Astrocyte (in vitro differentiated cells and primary cell): ENCODE measurements at regions not wholly inside any gene's neighbourhood (a gene's known extent, or its start where the extent isn't known, plus 50 kb on each side); places are given as distances from the start of the nearest gene placed in this dataset.

Experiments
- DNase-seq: peaks from one replicate; pipeline ENCODE4 v3.0.0-alpha.2; 2010; ENCODE audit warnings: low read depth
- FAIRE-seq: peaks from 2 replicates; lab custom pipeline; 2011; peaks lifted over from hg19 to GRCh38; lab: Jason Lieb, UNC
- H2AFZ ChIP-seq: 2 replicates; pipeline ENCODE4 v1.6.0; 2012; ENCODE audit warnings: low read depth, low read length, inconsistent platforms
- H3K27ac ChIP-seq: 2 replicates; pipeline ENCODE4 v1.5.1; 2011; ENCODE audit warnings: low read depth, low read length, inconsistent platforms
- H3K27me3 ChIP-seq: 2 replicates; pipeline ENCODE4 v1.6.0; 2011; ENCODE audit warnings: low read length, inconsistent platforms; ENCODE audit not compliant: insufficient read depth
- H3K36me3 ChIP-seq: 2 replicates; pipeline ENCODE4 v1.5.1; 2011; ENCODE audit warnings: low read length, inconsistent platforms; ENCODE audit not compliant: insufficient read depth
- H3K4me1 ChIP-seq: 2 replicates; pipeline ENCODE4 v1.5.1; 2011; ENCODE audit warnings: low read length, inconsistent platforms; ENCODE audit not compliant: insufficient read depth
- H3K4me2 ChIP-seq: 2 replicates; pipeline ENCODE4 v1.6.0; 2012; ENCODE audit warnings: low read length, inconsistent platforms
- H3K4me3 ChIP-seq: 2 replicates; pipeline ENCODE4 v1.5.1; 2011; ENCODE audit warnings: low read depth, mild to moderate bottlenecking, low read length, inconsistent platforms; ENCODE audit not compliant: insufficient read depth
- H3K79me2 ChIP-seq: 2 replicates; pipeline ENCODE4 v1.6.0; 2012; ENCODE audit warnings: mild to moderate bottlenecking, low read length, inconsistent platforms; ENCODE audit not compliant: insufficient read depth
- H3K9ac ChIP-seq: 2 replicates; pipeline ENCODE4 v1.6.0; 2012; ENCODE audit warnings: mild to moderate bottlenecking, low read length, inconsistent platforms
- H3K9me3 ChIP-seq: 2 replicates; pipeline ENCODE4 v1.5.1; 2012; ENCODE audit warnings: low read depth, mild to moderate bottlenecking, low read length, inconsistent platforms; ENCODE audit not compliant: insufficient read depth
- H4K20me1 ChIP-seq: 2 replicates; pipeline ENCODE4 v1.6.0; 2012; ENCODE audit warnings: low read length, inconsistent platforms; ENCODE audit not compliant: insufficient read depth
- H3K27ac Mint-ChIP-seq: one replicate; pipeline ENCODE4 v1.8.0; 2021; ENCODE audit warnings: mild to moderate bottlenecking, mixed read lengths; ENCODE audit not compliant: unreplicated experiment
- H3K27me3 Mint-ChIP-seq: one replicate; pipeline ENCODE4 v1.8.0; 2021; ENCODE audit warnings: low read depth, mixed read lengths; ENCODE audit not compliant: unreplicated experiment
- H3K36me3 Mint-ChIP-seq: one replicate; pipeline ENCODE4 v1.8.0; 2021; ENCODE audit warnings: low read depth, mixed read lengths; ENCODE audit not compliant: unreplicated experiment
- H3K4me1 Mint-ChIP-seq: one replicate; pipeline ENCODE4 v1.8.0; 2021; ENCODE audit warnings: low read depth, mixed read lengths; ENCODE audit not compliant: unreplicated experiment
- H3K4me3 Mint-ChIP-seq: one replicate; pipeline ENCODE4 v1.8.0; 2021; ENCODE audit warnings: mild to moderate bottlenecking, moderate library complexity, mixed read lengths; ENCODE audit not compliant: unreplicated experiment
- H3K9me3 Mint-ChIP-seq: one replicate; pipeline ENCODE4 v1.8.0; 2021; ENCODE audit warnings: mild to moderate bottlenecking, mixed read lengths; ENCODE audit not compliant: unreplicated experiment
- CTCF ChIP-seq: IDR thresholded peaks from 2 replicates; pipeline ENCODE4 v1.5.1; 2011; ENCODE audit warnings: low read depth, mild to moderate bottlenecking, inconsistent platforms, low read length, moderate library complexity; ENCODE audit not compliant: insufficient read depth
- EZH2 ChIP-seq: IDR thresholded peaks from 2 replicates; pipeline ENCODE4 v1.6.1; 2012; ENCODE audit warnings: mild to moderate bottlenecking, low read length, inconsistent platforms; ENCODE audit not compliant: insufficient read depth

- H3K27ac Mint-ChIP-seq, result no peak overlapping the region
- FAIRE-seq, result no peak
- no peaks in the 10 kb centered on the region for H3K9me3 ChIP-seq
- H3K27me3 ChIP-seq, result peaks cover under 1% of the 10 kb centered on the region
- no peak overlapping the region for H3K4me3 ChIP-seq
- peaks cover 8% of the 10 kb centered on the region for H3K9me3 Mint-ChIP-seq
- H3K4me2 ChIP-seq, result no peak overlapping the region
- H3K27me3 Mint-ChIP-seq, result no peaks in the 10 kb centered on the region
- H3K27ac ChIP-seq, result no peak overlapping the region
- no peak for DNase-seq
- no peak for TF ChIP-seq CTCF
- no peak for TF ChIP-seq EZH2
- no peak overlapping the region for H3K4me3 Mint-ChIP-seq
- no peaks in the 10 kb centered on the region for H3K4me1 Mint-ChIP-seq
- H2AFZ ChIP-seq, result no peak overlapping the region
- no peak overlapping the region for H3K9ac ChIP-seq
- no peaks in the 10 kb centered on the region for H3K79me2 ChIP-seq
- H4K20me1 ChIP-seq, result no peaks in the 10 kb centered on the region
- no peaks in the 10 kb centered on the region for H3K4me1 ChIP-seq
- no peaks in the 10 kb centered on the region for H3K36me3 ChIP-seq
- no peaks in the 10 kb centered on the region for H3K36me3 Mint-ChIP-seq
Measured at GRCh38 chr5:9801908-9802307, 171.8 kb upstream of the TAS2R1 start.

- Histone ChIP-seq H3K9me3 (no peaks in the 10 kb centered on the region), H3K27me3 (peaks cover 2% of the 10 kb centered on the region), H3K36me3 (no peaks in the 10 kb centered on the region), H3K27ac (no peak overlapping the region), H3K9ac (no peak overlapping the region), H3K4me2 (no peak overlapping the region), H3K4me3 (no peak overlapping the region), H4K20me1 (no peaks in the 10 kb centered on the region), H3K79me2 (no peaks in the 10 kb centered on the region), H3K4me1 (no peaks in the 10 kb centered on the region), H2AFZ (no peak overlapping the region)
- DNase-seq, result no peak
- no peak for FAIRE-seq
- Mint-ChIP-seq H3K4me3 (no peak overlapping the region), H3K9me3 (peaks cover 8% of the 10 kb centered on the region), H3K27me3 (peaks cover 6% of the 10 kb centered on the region), H3K27ac (no peak overlapping the region), H3K4me1 (no peaks in the 10 kb centered on the region), H3K36me3 (no peaks in the 10 kb centered on the region)
- TF ChIP-seq CTCF (no peak), EZH2 (no peak)
Measured at GRCh38 chr5:9799606-9800005, 169.5 kb upstream of the TAS2R1 start.

GRCh38 chr5:9790276-9790675 is 160.1 kb upstream of the TAS2R1 start:
- no peaks in the 10 kb centered on the region for H3K9me3 ChIP-seq
- H3K27me3 ChIP-seq, result peaks cover 4% of the 10 kb centered on the region
- H3K27ac ChIP-seq, result no peak overlapping the region
- Mint-ChIP-seq H3K27me3 (peaks cover 15% of the 10 kb centered on the region), H3K9me3 (no peaks in the 10 kb centered on the region), H3K4me1 (no peaks in the 10 kb centered on the region), H3K27ac (no peak overlapping the region), H3K4me3 (no peak overlapping the region), H3K36me3 (no peaks in the 10 kb centered on the region)
- H3K4me3 ChIP-seq, result no peak overlapping the region
- no peak overlapping the region for H3K9ac ChIP-seq
- H3K4me1 ChIP-seq, result no peaks in the 10 kb centered on the region
- H3K36me3 ChIP-seq, result no peaks in the 10 kb centered on the region
- TF ChIP-seq EZH2 (no peak), CTCF (no peak)
- no peak overlapping the region for H2AFZ ChIP-seq
- H3K4me2 ChIP-seq, result no peak overlapping the region
- DNase-seq (no peak), FAIRE-seq (no peak)
- no peaks in the 10 kb centered on the region for H3K79me2 ChIP-seq
- H4K20me1 ChIP-seq, result no peaks in the 10 kb centered on the region
